Ureter (tissue), 1 donor: ENCODE measurements at regions not wholly inside any gene's neighbourhood (a gene's known extent, or its start where the extent isn't known, plus 50 kb on each side); places are given as distances from the start of the nearest gene placed in this dataset.
"Not testable (repeated sequence)": the region's sequence is repeated elsewhere in the genome, so short reads cannot be mapped to it uniquely, and the experiment has no call there.

Source experiments
- DNase-seq: peaks from one replicate; pipeline ENCODE4 v3.0.0-alpha.2; 2020; ENCODE audit warnings: low spot score
- donor health status: DM: yes; HTN: yes; CAD: no.

- no peak for DNase-seq
These were observed 162.2 kb upstream of the TNRC6C start for GRCh38 chr17:77796176-77796860.

DNA sequence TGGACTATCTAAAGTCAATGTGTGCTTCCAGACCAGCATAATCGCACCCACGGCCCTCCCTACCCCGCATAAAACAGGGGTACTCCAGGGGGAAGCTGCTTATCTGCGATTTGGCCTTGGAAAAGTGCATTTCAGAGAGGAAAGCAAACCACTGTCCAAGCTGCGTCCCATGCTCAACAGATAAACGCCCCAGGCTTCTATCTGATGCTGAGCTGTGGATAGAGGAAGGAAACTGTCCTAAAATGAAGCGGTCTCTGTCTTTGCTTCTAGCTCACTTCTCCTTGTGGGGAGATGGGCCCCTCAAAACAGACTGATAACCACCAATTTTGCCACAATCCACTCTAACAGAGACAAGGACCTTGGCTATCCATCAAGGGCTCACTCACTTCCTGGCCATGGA is 160.5 kb upstream of the TNRC6C start:
- no peak for DNase-seq

DNA sequence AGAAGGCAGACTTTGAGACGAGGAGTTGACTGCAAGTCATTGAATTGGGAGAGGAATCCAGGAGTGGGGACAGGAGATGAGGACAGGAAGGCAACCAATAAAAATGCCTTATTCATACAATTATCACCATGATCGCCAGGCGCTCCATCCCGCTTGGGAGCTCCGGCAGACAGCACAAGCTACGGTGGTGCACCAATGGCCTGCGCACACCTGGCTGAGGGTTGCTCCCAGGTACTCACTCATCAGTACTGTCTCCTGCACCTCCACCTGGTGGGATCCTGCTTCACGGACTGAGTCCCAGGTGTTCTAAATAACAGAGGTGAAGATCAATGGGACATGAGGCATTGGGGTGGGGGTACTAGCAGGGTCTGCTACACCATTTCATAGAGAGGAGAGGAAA is 160.0 kb upstream of the TNRC6C start:
- no peak for DNase-seq

DNA sequence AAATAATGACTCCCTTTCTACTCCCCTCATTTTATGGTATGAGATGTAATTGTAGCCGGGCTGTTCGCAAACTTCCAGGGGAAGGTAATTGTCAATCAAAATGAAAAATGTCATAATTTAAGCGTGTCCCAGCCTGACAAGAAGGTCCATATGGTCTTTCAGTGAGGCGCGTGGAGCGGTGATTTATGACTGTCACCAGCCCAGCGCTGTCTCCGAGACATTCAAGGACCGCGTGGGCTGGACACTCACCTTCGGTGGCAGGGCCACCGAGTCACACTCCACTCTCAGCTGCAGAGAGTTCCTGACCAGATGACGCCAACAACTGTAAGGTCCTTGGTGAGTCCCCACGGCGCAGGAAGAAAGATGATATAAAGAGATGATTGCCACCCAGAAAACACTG is 157.7 kb upstream of the TNRC6C start:
- DNase-seq: no peak

DNA sequence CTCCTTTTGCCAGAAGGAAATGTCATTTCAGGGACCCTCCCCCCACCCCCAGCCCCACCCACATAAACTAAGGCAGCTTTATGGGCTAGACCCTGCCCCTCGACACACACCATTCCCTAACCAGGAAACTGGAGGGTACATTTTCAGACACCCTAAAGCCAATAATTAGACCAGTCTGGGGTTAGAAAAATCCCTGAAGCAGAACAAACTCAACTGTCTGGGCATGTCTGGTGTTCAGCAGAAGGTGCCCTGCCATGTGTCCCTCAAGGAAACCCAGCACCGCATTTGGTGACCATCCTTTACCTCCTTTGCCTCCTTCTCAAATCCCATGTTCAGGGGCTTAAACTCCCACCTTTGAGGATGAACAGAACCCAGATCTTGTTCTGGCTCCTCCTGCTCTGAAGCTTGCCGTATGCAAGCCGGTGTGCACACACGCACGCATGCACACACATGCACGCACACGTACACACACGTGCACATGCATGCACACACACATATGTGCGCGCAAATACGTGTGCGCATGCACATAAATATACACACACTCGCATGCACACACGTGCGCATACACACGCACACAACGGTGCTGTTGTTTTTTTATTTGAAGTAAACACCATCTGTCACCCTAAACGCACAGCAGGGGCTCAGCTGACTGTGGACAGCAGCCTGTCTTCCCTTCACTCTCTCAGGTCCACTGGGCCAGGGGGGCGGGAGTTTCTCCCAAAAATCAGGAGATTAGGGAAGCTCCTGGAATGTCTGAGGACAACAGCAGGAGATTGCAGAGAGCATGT is 156.8 kb upstream of the TNRC6C start:
- no peak for DNase-seq

GRCh38 chr17:77802333-77802615 is 156.2 kb upstream of the TNRC6C start:
- DNase-seq: no peak

DNA sequence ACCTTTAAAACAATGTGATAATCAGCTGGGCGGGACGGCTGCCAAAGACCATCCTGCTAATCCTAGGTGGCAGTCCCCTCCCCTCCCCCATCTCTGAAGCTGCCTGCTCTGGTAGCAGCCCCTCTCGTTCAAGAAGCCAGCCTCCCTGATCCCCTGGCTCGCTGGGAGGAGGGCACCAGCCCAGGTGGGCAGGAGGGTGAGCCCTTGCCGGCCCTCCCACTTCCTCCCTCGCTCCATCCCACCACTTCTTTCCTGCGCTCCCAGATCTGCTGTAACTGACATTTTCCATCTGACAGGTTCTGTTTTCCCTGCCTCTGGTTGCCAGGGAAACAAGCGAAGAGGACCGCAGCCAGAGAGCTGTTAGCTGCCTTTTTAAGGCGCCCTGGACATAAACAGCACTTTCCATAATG is 155.7 kb upstream of the TNRC6C start:
- no peak for DNase-seq

DNA sequence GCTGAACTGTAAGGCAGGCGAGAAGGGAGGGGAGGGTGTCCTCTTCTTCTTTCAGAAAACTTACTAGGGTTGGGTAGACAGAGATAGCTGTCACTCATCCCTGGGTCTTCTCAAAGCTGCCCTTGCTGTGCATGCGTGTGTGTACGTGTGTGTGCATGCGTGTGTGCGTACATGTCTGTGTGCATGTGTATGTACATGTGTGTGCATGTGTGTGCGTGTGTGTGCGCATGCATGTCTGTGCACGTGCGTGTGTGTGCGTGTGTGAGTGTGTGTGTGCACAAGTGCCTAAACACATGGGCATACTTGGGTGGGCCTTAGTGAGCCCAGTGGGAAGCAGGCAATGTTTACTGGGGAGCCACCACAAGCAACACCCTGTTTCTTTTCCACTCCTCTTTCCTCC is 154.8 kb upstream of the TNRC6C start:
- no peak for DNase-seq

GRCh38 chr17:77804796-77805426 is 153.6 kb upstream of the TNRC6C start:
- no peak for DNase-seq

DNA sequence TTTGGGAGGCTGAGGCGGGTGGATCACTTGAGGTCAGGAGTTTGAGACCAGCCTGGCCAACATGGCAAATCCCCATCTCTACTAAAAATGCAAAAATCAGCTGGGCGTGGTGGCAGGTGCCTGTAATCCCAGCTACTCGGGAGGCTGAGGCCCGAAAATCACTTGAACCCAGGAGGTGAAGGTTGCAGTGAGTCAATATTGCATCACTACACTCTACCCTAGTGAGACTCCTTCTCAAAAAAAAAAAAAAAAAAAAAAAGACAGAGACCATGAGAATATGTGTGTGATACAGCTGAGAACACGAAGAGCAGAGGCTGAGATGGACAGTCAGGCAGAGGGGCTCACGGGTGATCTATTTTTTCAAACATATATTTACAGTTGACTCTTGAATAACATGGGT is 152.5 kb upstream of the TNRC6C start:
- DNase-seq: not testable (repeated sequence)

GRCh38 chr17:77807051-77807745 is 151.3 kb upstream of the TNRC6C start:
- no peak for DNase-seq

GRCh38 chr17:77807746-77808441 is 150.6 kb upstream of the TNRC6C start:
- no peak for DNase-seq

DNA sequence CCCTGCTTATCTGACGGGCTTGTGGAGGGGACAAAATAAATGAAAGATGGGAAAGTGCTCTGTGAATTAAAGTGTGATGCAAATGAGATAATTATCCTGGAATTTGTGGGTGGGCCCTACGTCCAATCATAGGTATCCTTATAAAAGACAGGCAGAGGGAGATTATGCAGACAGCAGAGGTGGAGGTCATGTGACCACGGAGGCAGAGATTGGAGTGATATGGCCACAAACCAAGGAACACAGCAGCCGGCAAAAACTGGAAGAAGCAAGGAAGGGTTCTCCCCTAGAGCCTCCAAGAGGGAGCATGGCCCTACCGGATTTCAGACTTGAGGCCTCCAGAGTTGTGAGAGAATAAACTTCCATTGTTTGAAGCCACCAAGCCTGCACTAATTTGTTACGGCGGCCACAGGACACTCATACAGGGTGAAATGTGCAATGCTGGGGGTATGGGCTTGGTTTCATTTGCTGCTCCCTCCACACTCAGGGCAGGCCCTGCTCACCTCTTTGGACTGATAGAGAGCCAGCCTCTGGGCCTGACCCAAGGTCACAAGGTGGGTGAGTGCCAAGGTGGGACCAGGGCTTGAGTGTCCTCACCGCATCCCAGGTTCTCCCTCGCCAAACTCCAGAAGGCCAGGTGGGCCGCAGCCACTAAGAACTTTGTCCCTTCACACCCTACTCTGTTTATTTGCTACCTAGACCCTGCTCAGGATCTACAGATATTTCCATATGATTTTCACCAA is 149.6 kb upstream of the TNRC6C start:
- no peak for DNase-seq

DNA sequence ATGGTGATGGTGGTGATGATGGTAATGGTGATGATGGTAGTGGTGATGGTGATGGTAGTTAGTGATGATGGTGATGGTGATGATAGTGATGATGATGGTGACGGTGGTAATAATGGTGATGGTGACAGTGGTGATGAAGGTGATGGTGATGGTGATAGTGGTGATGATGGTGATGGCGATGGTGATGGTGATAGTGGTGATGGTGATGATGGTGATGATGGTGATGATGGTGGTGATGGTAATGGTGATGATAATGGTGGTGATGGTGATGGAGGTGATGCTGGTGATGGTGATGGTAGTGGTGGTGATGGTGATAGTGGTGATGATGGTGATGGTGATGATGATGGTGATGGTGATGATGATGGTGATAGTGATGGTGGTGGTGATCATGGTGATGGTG is 148.7 kb upstream of the TNRC6C start:
- DNase-seq: no peak

GRCh38 chr17:77810536-77810935 is 148.0 kb upstream of the TNRC6C start:
- no peak for DNase-seq

GRCh38 chr17:77811521-77811920 is 147.0 kb upstream of the TNRC6C start:
- no peak for DNase-seq

DNA sequence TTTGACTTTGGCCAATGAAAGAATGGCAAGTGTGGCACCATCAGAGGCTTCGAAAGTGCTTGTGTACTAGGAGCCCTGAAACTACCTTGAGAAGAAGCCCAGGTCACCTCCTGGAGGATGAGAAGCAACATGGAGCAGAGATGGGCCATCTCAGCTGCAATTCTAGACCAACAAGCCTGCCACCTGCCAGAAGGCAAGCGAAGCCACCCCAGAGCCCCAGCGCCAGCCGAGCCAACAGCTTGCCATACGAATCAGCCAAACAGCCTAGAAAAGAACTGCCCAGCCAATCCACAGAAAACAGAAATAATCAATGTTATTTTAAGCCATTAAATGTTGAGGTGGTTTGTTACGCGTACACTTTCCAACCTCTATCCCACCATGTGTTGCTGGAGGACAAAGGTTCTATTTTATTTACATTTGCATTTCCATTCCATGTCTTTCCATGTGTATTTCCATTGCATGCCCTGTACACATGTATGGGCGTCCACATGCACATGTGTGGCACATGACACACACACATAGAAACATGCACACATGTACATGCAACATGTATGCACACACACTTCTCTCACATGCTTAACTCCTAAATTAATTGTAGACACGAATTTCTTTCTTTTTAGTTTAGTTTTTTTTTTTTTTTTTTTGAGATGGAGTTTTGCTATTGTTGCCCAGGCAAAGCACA is 144.3 kb upstream of the TNRC6C start:
- no peak for DNase-seq

- no peak for DNase-seq
These were observed 143.2 kb upstream of the TNRC6C start for GRCh38 chr17:77815127-77815905.

DNA sequence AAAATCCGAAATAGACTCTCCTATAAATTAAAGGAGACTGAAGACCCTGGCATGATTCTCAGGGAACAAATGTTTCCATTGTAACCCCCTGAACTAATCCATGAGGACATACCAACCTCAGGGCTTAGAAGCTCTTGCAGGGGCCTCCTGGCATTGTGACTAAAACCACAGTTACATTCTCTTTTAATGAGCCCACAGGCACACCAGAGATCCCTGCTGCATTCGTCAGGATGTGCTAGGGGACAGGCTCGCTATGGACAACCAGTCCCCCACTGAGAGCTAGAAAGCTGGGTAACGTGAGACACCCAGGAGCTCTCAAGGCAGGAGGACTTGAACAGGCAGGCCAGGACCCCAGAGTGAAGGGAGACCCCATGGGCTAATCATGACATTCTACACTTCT is 140.6 kb upstream of the TNRC6C start:
- no peak for DNase-seq

GRCh38 chr17:77819497-77819896 is 139.0 kb upstream of the TNRC6C start:
- no peak for DNase-seq
